ENCODE measurements at regions not wholly inside any gene's neighbourhood (a gene's known extent, or its start where the extent isn't known, plus 50 kb on each side); places are given as distances from the start of the nearest gene placed in this dataset.

DNA sequence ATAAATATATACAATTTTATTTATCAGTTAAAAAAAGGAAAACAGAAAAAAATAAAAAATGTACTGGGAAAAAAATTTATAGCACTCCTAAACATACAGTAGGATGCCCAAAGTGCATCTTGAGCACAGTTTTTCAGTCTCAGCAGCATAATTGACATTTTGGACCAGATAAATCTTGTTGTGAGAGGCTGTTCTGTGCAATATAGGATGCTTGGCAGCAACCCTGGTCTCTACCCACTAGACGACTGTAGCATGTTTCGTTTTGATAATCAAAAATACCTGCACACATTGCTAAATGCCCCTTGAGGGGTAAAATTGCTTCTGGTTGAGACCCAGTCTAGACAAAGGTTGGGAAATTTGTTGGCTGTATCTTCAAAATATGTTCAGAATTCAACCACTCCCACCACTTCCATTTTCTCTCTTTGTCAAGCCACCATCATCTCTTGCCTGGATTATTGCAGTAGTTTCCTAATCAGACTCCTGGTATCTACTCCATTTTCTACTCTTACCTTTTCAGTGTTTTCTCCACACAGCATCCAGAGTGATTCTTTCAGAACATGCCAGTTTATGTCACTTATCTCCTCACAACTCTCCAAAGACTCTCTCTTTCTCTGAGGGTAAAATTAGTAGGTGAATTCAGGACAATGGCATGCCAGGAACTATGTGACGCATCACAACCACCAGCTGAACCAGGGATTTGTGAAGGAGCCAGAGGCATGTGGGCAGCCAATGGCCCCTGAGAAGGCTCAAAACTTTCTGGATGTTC, 91.4 kb downstream of the GPR85 start:
- Histone ChIP-seq H3K4me1 (no peaks in the 10 kb centered on the region), H3K9me3 (no peaks in the 10 kb centered on the region), H3K4me3 (no peak overlapping the region), H3K27ac (no peak overlapping the region), H3K27me3 (replicated peaks in 1 of 7) (no peaks in the 10 kb centered on the region), H3K36me3 (no peaks in the 10 kb centered on the region)
- no peak for DNase-seq
- intact Hi-C loops (cut with DNase I; ENCODE audit: low total_unique reads) = loop anchor here (10.0 kb wide), 1 partner anchor 1050 kb away; no protein-coding TSS in a partner anchor
- TF ChIP-seq POLR2A (IDR thresholded peaks at IDR 0.05) = no peak
- TF ChIP-seq POLR2AphosphoS5 (IDR thresholded peaks at IDR 0.05) = no peak
- TF ChIP-seq CTCF (IDR thresholded peaks at IDR 0.05 in 8 of 11, conservative IDR thresholded peaks at IDR 0.05 in 3 of 11) = no peak
- WGBS, 5 donors = 83 to 94% (median 87%) methylated on average over 3 of the region's 3 CpGs

DNA sequence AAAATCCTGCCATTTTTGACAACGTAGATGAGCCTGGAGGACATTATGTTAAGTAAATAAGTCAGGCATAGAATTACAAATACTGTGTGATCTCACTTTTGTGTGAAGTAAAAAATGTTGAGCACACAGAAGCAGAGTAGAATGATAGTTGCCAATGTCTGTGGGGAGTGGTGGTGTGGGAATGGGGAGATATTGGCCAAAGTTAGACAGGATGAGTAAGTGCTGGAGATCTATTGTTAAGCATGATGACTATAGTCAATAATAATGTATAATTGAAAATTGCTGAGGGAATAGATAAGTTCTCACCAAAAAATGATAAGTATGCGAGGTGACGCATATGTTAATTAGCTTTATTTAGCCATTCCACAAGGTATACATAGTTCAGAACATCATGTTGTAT, 92.0 kb downstream of the GPR85 start:
- H3K4me1 ChIP-seq = no peaks in the 10 kb centered on the region
- H3K4me3 ChIP-seq = no peak overlapping the region
- intact Hi-C loops (cut with DNase I; ENCODE audit: low total_unique reads) = loop anchor here (10.0 kb wide), 1 partner anchor 1050 kb away; no protein-coding TSS in a partner anchor

GRCh38 chr7:112990624-112991023, 96.0 kb downstream of the GPR85 start:
- intact Hi-C loops (cut with DNase I; ENCODE audit: low total_unique reads) = loop anchor here (10.0 kb wide), 1 partner anchor 1046 kb away; no protein-coding TSS in a partner anchor
- H3K4me3 ChIP-seq = no peak overlapping the region
- DNase-seq = no peak
- peak overlapping the region in 6 of 8 donors; percentile 28 to 59 (median 52) for H3K27ac ChIP-seq
- H3K27me3 ChIP-seq (replicated peaks in 1 of 7) = no peaks in the 10 kb centered on the region
- no peaks in the 10 kb centered on the region for H3K9me3 ChIP-seq
- H3K4me1 ChIP-seq = no peaks in the 10 kb centered on the region
- H3K36me3 ChIP-seq = no peaks in the 10 kb centered on the region
- TF ChIP-seq CTCF (IDR thresholded peaks at IDR 0.05 in 8 of 11, conservative IDR thresholded peaks at IDR 0.05 in 3 of 11) (no peak), POLR2A (IDR thresholded peaks at IDR 0.05) (no peak), POLR2AphosphoS5 (IDR thresholded peaks at IDR 0.05) (no peak)
- 39 to 59% (median 40%) methylated on average over 2 of the region's 2 CpGs for WGBS, 5 donors

More for the DNA sequence above, 92.0 kb downstream of the GPR85 start:
- Histone ChIP-seq H3K9me3 (no peaks in the 10 kb centered on the region), H3K27me3 (replicated peaks in 1 of 7) (no peaks in the 10 kb centered on the region), H3K36me3 (no peaks in the 10 kb centered on the region), H3K27ac (no peak overlapping the region)
- TF ChIP-seq POLR2AphosphoS5 (IDR thresholded peaks at IDR 0.05) = no peak
- no peak for TF ChIP-seq CTCF (IDR thresholded peaks at IDR 0.05 in 8 of 11, conservative IDR thresholded peaks at IDR 0.05 in 3 of 11)
- no peak for TF ChIP-seq POLR2A (IDR thresholded peaks at IDR 0.05)
- DNase-seq = no peak
- 90 to 95% (median 93%) methylated on average over 3 of the region's 3 CpGs for WGBS, 5 donors

DNA sequence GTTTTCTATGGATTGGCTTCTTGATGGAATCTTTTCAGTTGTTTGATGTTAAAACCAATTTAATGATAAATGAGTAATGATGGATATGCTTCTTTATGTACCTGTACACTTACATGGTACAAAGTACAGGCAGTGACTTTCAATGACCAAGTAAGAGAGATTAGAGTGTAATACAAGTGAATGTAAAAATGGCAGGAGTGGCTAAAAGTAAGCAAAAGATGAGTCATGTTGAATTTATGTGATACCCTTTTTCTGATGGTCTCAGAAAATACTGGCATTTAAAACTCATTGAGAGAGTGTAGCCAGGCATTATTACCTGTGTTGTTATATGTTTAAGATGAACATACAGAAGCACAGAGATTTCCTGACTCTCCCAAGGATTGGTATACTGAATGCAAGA, 97.1 kb downstream of the GPR85 start:
- H3K36me3 ChIP-seq = no peaks in the 10 kb centered on the region
- H3K27ac ChIP-seq = no peak overlapping the region
- intact Hi-C loops (cut with DNase I; ENCODE audit: low total_unique reads) = no loop called here
- no peak overlapping the region for H3K4me3 ChIP-seq
- H3K9me3 ChIP-seq = no peaks in the 10 kb centered on the region
- no peak for DNase-seq
- H3K4me1 ChIP-seq = no peaks in the 10 kb centered on the region
- no peaks in the 10 kb centered on the region for H3K27me3 ChIP-seq (replicated peaks in 1 of 7)
- no peak for TF ChIP-seq CTCF (IDR thresholded peaks at IDR 0.05 in 8 of 11, conservative IDR thresholded peaks at IDR 0.05 in 3 of 11)
- TF ChIP-seq POLR2AphosphoS5 (IDR thresholded peaks at IDR 0.05) = no peak
- no peak for TF ChIP-seq POLR2A (IDR thresholded peaks at IDR 0.05)

Data from spleen (tissue), 11 donors.